HG02981 (cell line): ENCODE measurements at regions not wholly inside any gene's neighbourhood (a gene's known extent, or its start where the extent isn't known, plus 50 kb on each side); places are given as distances from the start of the nearest gene placed in this dataset.

Experiments
- ATAC-seq: cut with Tn5 transposase; IDR thresholded peaks from one replicate; pipeline ENCODE4 v1.9.1; 2021; ENCODE audit warnings: mild to moderate bottlenecking, moderate library complexity; ENCODE audit not compliant: unreplicated experiment

DNA sequence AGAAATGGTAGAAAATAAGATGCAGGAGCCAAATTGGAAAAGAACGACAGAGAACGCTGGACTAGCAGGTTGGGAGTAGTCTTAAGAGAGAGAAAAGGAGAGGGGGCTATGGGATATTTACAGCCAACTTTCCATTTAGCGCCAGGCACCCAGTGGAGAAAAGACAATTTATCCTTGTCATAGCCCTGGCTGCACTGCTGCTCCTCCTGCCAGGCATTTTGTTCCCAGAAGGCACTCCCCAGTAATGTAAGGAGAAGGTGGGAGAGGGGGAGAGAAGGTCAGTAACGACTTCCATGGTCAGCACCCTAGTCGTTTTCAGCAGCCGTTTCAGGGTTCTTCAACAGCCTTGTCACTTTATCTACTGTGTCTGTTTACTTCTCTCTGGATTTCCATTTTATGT lies 159.0 kb downstream of the TRMT11 start:
- ATAC-seq, result no peak

- ATAC-seq, result no peak
These were observed 161.0 kb downstream of the TRMT11 start for GRCh38 chr6:126147291-126147815.

GRCh38 chr6:126148853-126149252 lies 162.5 kb downstream of the TRMT11 start:
- no peak for ATAC-seq

DNA sequence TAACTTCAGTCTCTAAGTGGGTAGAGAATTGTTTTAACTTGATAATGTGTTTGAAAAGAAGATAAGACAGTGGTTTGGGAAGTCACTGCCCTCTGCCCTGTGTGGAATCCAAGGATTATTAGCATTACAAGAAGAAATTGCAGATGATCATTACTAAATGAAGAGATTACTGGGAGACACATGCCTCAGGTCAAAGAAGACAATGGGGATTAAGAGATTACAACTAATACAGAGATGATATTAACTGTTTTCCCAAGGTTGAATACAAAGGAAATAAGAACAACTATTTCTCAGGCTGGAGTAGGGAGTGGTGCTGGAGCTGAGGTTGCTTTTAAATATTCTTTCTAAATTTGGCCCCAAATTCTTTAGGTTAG lies 166.0 kb downstream of the TRMT11 start:
- no peak for ATAC-seq

DNA sequence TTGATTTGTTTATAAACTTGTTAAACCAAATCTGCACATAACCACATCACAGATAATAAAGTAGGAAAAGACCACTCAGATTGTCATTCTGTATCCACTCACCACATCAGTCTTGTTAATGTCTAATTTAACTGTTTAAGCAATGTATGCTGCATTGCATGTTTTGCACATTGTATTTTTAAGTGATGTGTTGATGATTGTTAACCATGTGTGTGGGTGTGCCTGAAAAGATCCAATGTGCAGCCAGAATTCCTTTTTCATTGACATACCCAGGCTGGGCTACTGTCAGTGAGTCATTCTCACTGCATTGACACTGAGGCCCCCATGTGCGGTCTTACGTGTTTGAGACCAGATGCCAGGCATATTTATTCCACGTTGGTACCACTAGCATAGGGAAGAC lies 167.3 kb downstream of the TRMT11 start:
- ATAC-seq, result no peak

- ATAC-seq, result peak; percentile 94
These were observed 170.6 kb downstream of the TRMT11 start for GRCh38 chr6:126156973-126157372.

DNA sequence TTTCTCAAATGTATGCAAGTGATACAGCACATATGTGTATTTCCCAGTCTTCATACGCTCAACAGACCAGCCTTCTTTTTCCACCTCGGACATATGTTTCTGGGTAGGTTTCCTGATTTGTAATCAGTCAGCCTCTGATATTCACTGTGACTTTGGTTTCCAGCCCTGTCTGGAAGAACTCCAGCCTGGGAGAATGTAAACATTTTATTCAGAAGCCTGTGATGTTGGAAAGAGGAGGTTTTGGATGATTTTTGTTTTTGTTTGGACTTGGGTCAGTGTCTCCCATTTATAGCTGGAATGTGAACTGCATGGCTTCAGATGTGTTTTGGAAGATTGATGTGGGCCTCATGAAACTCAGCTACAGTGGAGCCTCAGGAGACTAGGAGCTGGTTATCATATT lies 172.2 kb upstream of the CENPW start:
- no peak for ATAC-seq

DNA sequence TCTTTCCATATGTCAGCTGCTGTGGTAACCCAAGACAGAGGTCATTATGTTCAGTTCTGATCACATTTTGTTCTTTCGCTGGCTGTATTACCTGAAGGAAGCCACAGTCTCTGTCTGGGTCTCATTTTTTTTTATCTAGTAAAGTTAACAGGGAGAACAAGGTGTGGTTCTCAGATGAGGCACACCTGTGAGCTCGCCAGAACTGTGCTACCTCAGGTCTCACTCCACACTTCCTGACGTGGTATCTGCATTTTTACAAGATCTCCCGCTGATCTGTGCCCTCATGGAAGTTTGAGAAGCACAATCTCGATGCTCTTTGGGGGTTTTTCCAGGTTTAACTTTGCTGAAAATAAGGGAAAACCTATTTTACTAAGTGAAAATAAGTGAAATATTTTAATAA lies 169.5 kb upstream of the CENPW start:
- ATAC-seq, result no peak

DNA sequence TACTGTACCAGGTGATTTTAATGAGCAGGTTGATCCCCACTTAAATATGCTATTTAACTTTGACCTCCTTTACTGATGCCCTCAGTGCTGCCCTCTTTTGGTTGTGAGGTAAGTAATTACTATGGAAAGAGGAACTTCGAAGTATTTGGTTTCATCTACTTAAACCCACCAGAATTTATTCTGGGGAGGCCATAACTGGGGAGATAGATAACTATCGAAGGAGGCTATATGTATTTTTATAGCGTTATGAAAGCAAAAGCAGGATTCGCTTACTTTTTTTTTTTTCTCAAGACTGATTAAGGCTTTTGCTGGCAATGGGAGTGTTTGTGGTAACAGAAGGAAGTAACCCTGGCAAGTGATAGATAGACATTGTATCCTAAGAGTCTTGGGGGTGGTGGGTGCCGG lies 168.9 kb upstream of the CENPW start:
- ATAC-seq, result peak; percentile 93

DNA sequence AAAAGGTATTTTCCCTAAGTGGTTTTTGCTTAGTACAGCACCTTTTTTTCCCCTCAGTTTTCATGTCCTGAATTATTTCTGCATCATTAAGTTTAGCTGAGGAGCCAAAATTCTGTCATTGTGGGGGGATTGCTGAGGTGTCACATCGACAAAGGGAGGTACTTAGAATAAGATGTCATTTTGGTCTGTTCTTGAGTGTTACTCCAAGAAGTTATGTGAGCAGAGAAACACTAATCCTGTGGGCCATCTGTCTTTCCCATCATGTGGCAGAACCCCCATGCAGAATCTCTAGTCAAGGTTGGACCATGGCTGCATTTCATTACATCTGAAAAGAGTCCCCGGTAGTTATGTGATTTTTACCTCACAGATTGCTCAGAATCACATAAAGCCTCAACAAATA lies 167.8 kb upstream of the CENPW start:
- no peak for ATAC-seq

- no peak for ATAC-seq
These were observed 166.7 kb upstream of the CENPW start for GRCh38 chr6:126173265-126173664.

- ATAC-seq, result no peak
These were observed 165.2 kb upstream of the CENPW start for GRCh38 chr6:126174697-126175096.

DNA sequence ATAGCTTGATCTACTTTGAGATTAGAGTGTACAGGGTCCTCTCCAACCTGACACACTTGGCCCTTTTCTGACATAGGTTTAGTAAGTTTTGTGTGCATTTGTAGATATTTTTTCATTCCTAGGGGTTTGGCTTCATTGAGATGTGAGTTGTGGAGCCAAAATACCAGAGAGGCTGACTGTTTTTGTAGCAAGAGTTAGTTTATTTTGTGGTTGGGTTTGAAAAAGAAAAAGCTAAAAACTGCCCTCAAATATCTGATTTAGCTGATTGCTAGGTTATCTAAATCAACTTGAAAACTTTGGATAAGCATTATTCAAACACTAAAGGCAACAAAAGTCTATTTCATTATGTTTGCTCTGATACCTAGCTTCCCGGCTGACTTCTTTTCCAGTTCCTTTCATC lies 164.7 kb upstream of the CENPW start:
- ATAC-seq, result no peak

DNA sequence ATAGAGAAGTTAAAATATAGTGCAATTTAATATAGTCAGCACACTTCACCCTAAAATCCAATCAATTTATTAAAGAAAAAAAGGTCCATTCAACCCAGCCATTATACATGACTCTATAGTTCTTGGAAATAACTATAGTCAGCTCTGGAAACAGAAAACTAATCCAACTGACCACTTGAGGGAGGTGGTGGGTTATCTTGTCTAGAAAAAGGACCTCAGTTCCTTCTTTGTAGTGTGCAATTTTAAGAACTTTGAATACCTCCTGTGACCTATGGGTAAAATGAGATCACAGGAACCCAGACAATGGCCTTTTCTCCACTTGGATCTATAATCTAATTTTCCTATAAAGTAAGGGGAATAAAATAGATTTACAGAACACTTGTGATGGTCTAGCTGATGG lies 163.6 kb upstream of the CENPW start:
- ATAC-seq, result no peak

GRCh38 chr6:126180585-126180984 lies 159.3 kb upstream of the CENPW start:
- ATAC-seq, result peak; percentile 62

DNA sequence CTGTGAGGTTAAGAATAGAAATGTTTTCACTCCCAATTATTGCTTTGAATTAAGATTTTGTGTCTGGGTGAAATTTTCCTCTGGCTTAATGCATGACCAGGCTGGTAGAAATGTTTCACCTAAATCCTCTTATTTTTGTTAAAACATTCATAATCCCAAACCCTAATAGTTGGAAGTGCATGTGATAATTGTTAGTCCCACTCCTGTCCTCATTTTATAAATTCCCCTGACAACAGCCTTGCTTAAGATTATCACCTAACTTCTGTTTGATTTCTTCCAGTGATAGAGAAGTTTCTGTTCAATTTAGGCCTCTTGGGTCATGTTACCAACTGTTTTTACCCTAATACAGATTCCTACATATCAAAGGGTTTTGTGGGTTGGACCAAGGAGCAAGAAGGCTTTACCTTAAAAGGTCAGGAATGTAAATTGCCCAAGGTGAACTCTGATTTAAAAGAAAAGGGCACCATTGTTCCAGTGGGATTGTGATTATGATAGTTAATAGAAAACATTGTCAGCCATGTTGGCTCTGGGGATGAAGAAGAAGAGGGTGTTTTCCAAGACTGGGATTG lies 158.7 kb upstream of the CENPW start:
- no peak for ATAC-seq

DNA sequence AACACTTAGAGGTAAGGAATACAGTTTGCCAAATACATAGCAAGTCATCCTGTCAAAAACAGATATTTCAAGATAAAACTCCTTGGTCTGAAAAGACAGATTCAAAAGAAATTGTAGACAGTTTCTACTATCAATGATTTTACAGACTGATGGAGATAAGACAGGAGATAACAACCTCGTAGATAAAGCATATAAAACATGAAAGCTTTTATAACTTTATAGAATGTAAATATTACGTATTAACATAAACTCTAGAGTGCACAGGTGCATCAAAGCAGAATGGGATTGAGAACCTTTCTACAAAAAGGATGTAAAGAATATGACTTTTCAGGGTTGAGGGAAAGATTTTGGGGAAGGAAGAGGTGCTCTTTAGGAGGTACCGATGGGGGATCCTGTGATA lies 158.0 kb upstream of the CENPW start:
- no peak for ATAC-seq

GRCh38 chr6:126182650-126183311 lies 157.1 kb upstream of the CENPW start:
- no peak for ATAC-seq

GRCh38 chr6:126185774-126186173 lies 154.1 kb upstream of the CENPW start:
- ATAC-seq, result no peak

GRCh38 chr6:126188279-126188909 lies 151.5 kb upstream of the CENPW start:
- no peak for ATAC-seq

DNA sequence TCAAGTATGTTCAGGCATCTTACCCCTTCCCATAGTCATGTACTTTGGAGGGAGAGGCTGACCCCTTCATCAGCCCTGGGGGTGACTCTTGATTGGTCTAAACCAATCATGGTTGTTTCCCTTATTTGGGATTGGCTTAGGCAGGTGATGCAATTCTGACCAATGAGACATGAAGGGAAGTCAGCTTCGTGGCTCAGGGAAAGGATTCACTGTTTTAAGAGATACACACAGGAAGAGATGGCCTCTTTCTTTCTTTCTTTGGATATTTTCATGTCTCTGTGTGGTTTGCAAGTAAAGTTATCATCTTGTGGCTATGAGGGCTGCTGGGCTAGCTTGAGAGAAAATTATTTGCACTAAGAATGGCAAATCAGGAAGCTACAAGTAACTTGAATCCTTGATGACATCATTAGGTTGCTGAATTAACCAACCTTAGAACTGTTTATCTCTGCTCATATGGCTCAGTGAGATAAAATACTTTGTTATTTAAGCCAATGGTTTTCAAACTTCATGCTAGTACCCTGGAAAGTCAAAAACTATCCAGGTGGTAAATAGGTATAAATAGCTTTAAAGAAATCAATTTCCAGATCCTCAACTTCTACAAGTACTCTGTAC lies 144.2 kb upstream of the CENPW start:
- no peak for ATAC-seq

- ATAC-seq, result no peak
These were observed 141.3 kb upstream of the CENPW start for GRCh38 chr6:126198631-126199030.
